Psoas muscle (tissue), 7 donors: ENCODE measurements at regions not wholly inside any gene's neighbourhood (a gene's known extent, or its start where the extent isn't known, plus 50 kb on each side); places are given as distances from the start of the nearest gene placed in this dataset.

Source experiments
- ATAC-seq, 4 donors: fragments of 200-7000 bp; cut with Tn5 transposase; one replicate each; pipeline ENCODE4 v1.9.1; 2020; ENCODE audit warnings: moderate library complexity in 3 of 4, mild to moderate bottlenecking in 2 of 4
- DNase-seq, 2 donors: peaks; one replicate each; pipeline ENCODE4 v3.0.0-alpha.2; 2020
- H3K27ac ChIP-seq: fragments of 200-600 bp; one replicate; pipeline ENCODE4 v1.8.0; 2022
- H3K27me3 ChIP-seq, 3 donors: fragments of 200-600 bp in 1 of 3; one replicate each; pipeline versions ENCODE4 v1.6.1 to v1.8.0; 2013 to 2022; ENCODE audit warnings: low read length in 2 of 3, mild to moderate bottlenecking in 2 of 3, moderate library complexity in 1 of 3; ENCODE audit not compliant: insufficient read depth in 3 of 3
- H3K36me3 ChIP-seq, 2 donors: fragments of 200-600 bp in 1 of 2; one replicate each; pipeline versions ENCODE4 v1.6.1 to v1.8.0; 2013 to 2022; ENCODE audit warnings: low read depth in 1 of 2, mild to moderate bottlenecking in 1 of 2, moderate library complexity in 1 of 2; ENCODE audit not compliant: insufficient read depth in 1 of 2
- H3K4me1 ChIP-seq: fragments of 200-600 bp; one replicate; pipeline ENCODE4 v1.8.0; 2022
- H3K4me3 ChIP-seq: fragments of 200-600 bp; one replicate; pipeline ENCODE4 v1.8.0; 2022; ENCODE audit warnings: mild to moderate bottlenecking
- H3K9me3 ChIP-seq: fragments of 200-600 bp; one replicate; pipeline ENCODE4 v1.8.0; 2022
- CTCF ChIP-seq: fragments of 200-600 bp; IDR thresholded peaks from one replicate; pipeline ENCODE4 v1.8.0; 2022; ENCODE audit warnings: antibody characterized with exemption
- WGBS, 3 donors: extraction: QIAGEN DNeasy Blood & Tissue Kit; methylation state at CpG; one replicate each; pipeline versions ENCODE4 v1.1.6 to v1.1.7; 2013; 5-methylcytosine and 5-hydroxymethylcytosine counted together
- intact Hi-C, 2 donors: fragments of 100-400 bp; cut with DNase I; formaldehyde crosslinking; loops; one replicate each; pipeline versions ENCODE4 v1.11.0 to v1.14.2; 2022
- donor health status: healthy with polysubstance abuse.
- donor health status: DM: no; HTN: no; CAD: no; lungs with moderate emphysema.
- donor health status: Bipolar disorder and iron deficiency.
- donor health status: healthy.
- donor health status: DM: yes; HTN: yes; CAD: no.
- donor health status: DM: no; HTN: no; CAD: no.
- donor health status: DM: yes; HTN: yes; CAD: no.

GRCh38 chr18:41862921-41863320 is 92.1 kb upstream of the PIK3C3 start:
- Histone ChIP-seq H3K4me3 (no peak overlapping the region), H3K36me3 (no peaks in the 10 kb centered on the region), H3K27me3 (no peaks in the 10 kb centered on the region), H3K9me3 (no peaks in the 10 kb centered on the region), H3K27ac (no peak overlapping the region), H3K4me1 (no peaks in the 10 kb centered on the region)
- intact Hi-C loops, result no loop called here
- DNase-seq (no peak), ATAC-seq (no peak)
- TF ChIP-seq CTCF, result no peak

- 47 to 55% (median 54%) methylated on average over 2 of the region's 2 CpGs for WGBS, 3 donors
- Histone ChIP-seq H3K4me3 (no peak overlapping the region), H3K36me3 (no peaks in the 10 kb centered on the region), H3K4me1 (no peaks in the 10 kb centered on the region), H3K9me3 (no peaks in the 10 kb centered on the region), H3K27me3 (no peaks in the 10 kb centered on the region), H3K27ac (no peak overlapping the region)
- DNase-seq (no peak), ATAC-seq (no peak)
- no peak for TF ChIP-seq CTCF
- intact Hi-C loops, result no loop called here
Measured at GRCh38 chr18:41860987-41861386, 94.0 kb upstream of the PIK3C3 start.

- Histone ChIP-seq H3K36me3 (no peaks in the 10 kb centered on the region), H3K4me1 (no peaks in the 10 kb centered on the region), H3K4me3 (no peak overlapping the region), H3K9me3 (no peaks in the 10 kb centered on the region), H3K27ac (no peak overlapping the region), H3K27me3 (no peaks in the 10 kb centered on the region)
- TF ChIP-seq CTCF, result no peak
- WGBS, 3 donors, result 60 to 65% (median 65%) methylated on average over 2 of the region's 2 CpGs
- DNase-seq (no peak), ATAC-seq (no peak)
- intact Hi-C loops, result no loop called here
Measured at GRCh38 chr18:41858761-41859555, 96.1 kb upstream of the PIK3C3 start.

- Histone ChIP-seq H3K9me3 (no peaks in the 10 kb centered on the region), H3K4me3 (no peak overlapping the region), H3K36me3 (no peaks in the 10 kb centered on the region), H3K27me3 (no peaks in the 10 kb centered on the region), H3K4me1 (no peaks in the 10 kb centered on the region), H3K27ac (no peak overlapping the region)
- TF ChIP-seq CTCF, result no peak
- ATAC-seq (no peak), DNase-seq (no peak)
- 42 to 61% (median 44%) methylated on average over 1 of the region's 1 CpG for WGBS, 3 donors
- intact Hi-C loops, result no loop called here
Measured at GRCh38 chr18:41853280-41853679, 101.8 kb upstream of the PIK3C3 start.

GRCh38 chr18:41850781-41851180 is 104.3 kb upstream of the PIK3C3 start:
- H3K4me3 ChIP-seq, result no peak overlapping the region
- H3K4me1 ChIP-seq, result no peaks in the 10 kb centered on the region
- H3K9me3 ChIP-seq, result no peaks in the 10 kb centered on the region
- intact Hi-C loops, result no loop called here
- H3K36me3 ChIP-seq, result no peaks in the 10 kb centered on the region
- H3K27me3 ChIP-seq, result no peaks in the 10 kb centered on the region
- 75 to 84% (median 76%) methylated on average over 2 of the region's 2 CpGs for WGBS, 3 donors
- TF ChIP-seq CTCF, result no peak
- DNase-seq (no peak), ATAC-seq (no peak)
- H3K27ac ChIP-seq, result no peak overlapping the region
